ENCODE measurements at regions not wholly inside any gene's neighbourhood (a gene's known extent, or its start where the extent isn't known, plus 50 kb on each side); places are given as distances from the start of the nearest gene placed in this dataset.

GRCh38 chr1:243950166-243950565 lies 100.1 kb upstream of the AKT3 start:
- H3K9ac ChIP-seq (ENCODE audit: control insufficient read depth, insufficient read depth, low read length) = no peak overlapping the region
- H3K79me2 ChIP-seq (ENCODE audit: control insufficient read depth, insufficient read depth, low read length) = no peaks in the 10 kb centered on the region
- FAIRE-seq = no peak
- no peak for ATAC-seq
- H3K9me3 ChIP-seq (replicated peaks; ENCODE audit: control insufficient read depth, insufficient read depth, low read length) = no peaks in the 10 kb centered on the region
- CTCF ChIA-PET = no interaction called here
- H4K20me1 ChIP-seq (ENCODE audit: control insufficient read depth, insufficient read depth) = no peaks in the 10 kb centered on the region
- no peaks in the 10 kb centered on the region for H3K27me3 ChIP-seq (replicated peaks in 1 of 2; ENCODE audit: control insufficient read depth in 2 of 2, insufficient read depth in 2 of 2, low read length in 1 of 2)
- no peak overlapping the region for H3K4me3 ChIP-seq
- no peak overlapping the region for H3K4me2 ChIP-seq (ENCODE audit: control insufficient read depth, insufficient read depth)
- DNase-seq (ENCODE audit: low read depth, low spot score) = no peak
- intact Hi-C loops (cut with micrococcal nuclease; ENCODE audit: unreplicated experiment) = no loop called here
- no peaks in the 10 kb centered on the region for H3K4me1 ChIP-seq (ENCODE audit: control insufficient read depth, insufficient read depth, low read length)
- POLR2A ChIA-PET = no interaction called here
- H3K36me3 ChIP-seq (ENCODE audit: control insufficient read depth in 2 of 2, insufficient read depth in 2 of 2, low read length in 1 of 2) = no peaks in the 10 kb centered on the region
- SMC1A ChIA-PET (ENCODE audit: uncharacterized antibody, unreplicated experiment) = no interaction called here
- RAD21 ChIA-PET (ENCODE audit: unreplicated experiment) = no interaction called here
- no TSS peak for BruUV-seq (replicated peaks)
- in situ Hi-C loops (cut with MboI) = no loop called here
- WGBS (ENCODE audit: insufficient coverage, insufficient replicate concordance, low lambda C conversion rate, missing lambda C conversion rate) = 14% methylated on average over 3 of the region's 3 CpGs
- H3K27ac ChIP-seq (ENCODE audit: control insufficient read depth, insufficient read depth) = no peak overlapping the region
- H2AFZ ChIP-seq (ENCODE audit: control insufficient read depth, low read depth, low read length) = no peak overlapping the region
- TF ChIP-seq CHD1 (IDR thresholded peaks at IDR 0.05; ENCODE audit: low read depth, low read length) (no peak), GABPA (IDR thresholded peaks at IDR 0.05; ENCODE audit: low read depth) (no peak), NFIC (IDR thresholded peaks at IDR 0.05; ENCODE audit: low read depth, low read length) (no peak), SIX5 (IDR thresholded peaks at IDR 0.05; ENCODE audit: low read depth, low read length, severe bottlenecking) (no peak), NR2C2 (IDR thresholded peaks at IDR 0.05; ENCODE audit: borderline replicate concordance, control insufficient read depth, insufficient read length, low read depth) (no peak), EP300 (IDR thresholded peaks at IDR 0.05; ENCODE audit: borderline replicate concordance in 1 of 2, control insufficient read depth in 1 of 2, low read depth in 2 of 2, low read length in 2 of 2) (no peak), HDGF (IDR thresholded peaks at IDR 0.05) (no peak), NFYA (IDR thresholded peaks at IDR 0.05; ENCODE audit: borderline replicate concordance, low read depth, low read length) (no peak), ATF3 (IDR thresholded peaks at IDR 0.05; ENCODE audit: borderline replicate concordance, extremely low read depth, low read depth, low read length) (no peak), PBX3 (IDR thresholded peaks at IDR 0.05; ENCODE audit: insufficient replicate concordance, low read depth, low read length) (no peak), HCFC1 (IDR thresholded peaks at IDR 0.05; ENCODE audit: low read length) (no peak), ZBTB33 (IDR thresholded peaks at IDR 0.05) (no peak), MAX (IDR thresholded peaks at IDR 0.05; ENCODE audit: low read depth, low read length) (no peak), GATAD2B (conservative IDR thresholded peaks at IDR 0.05; ENCODE audit: low read depth) (no peak), SKIL (IDR thresholded peaks at IDR 0.05; ENCODE audit: low read depth, poor library complexity, severe bottlenecking) (no peak), MEF2A (IDR thresholded peaks at IDR 0.05; ENCODE audit: insufficient read depth, low read depth, low read length) (no peak), MXI1 (IDR thresholded peaks at IDR 0.05; ENCODE audit: low read depth, low read length) (no peak), RELB (IDR thresholded peaks at IDR 0.05; ENCODE audit: low read depth) (no peak)
